Cardiac fibroblast (primary cell): ENCODE measurements at regions not wholly inside any gene's neighbourhood (a gene's known extent, or its start where the extent isn't known, plus 50 kb on each side); places are given as distances from the start of the nearest gene placed in this dataset.

ENCODE experiments used
- DNase-seq, 2 donors: peaks; one replicate each; pipeline versions ENCODE4 v3.0.0 to v3.0.0-alpha.2; 2010; ENCODE audit warnings: low read depth in 2 of 2
- H3K4me3 ChIP-seq, 2 donors: replicated peaks in 1 of 2; 1 replicate in 1 of 2; 2 replicates in 1 of 2; pipeline ENCODE4 v1.5.1; 2011; ENCODE audit warnings: low read depth in 2 of 2, low read length in 2 of 2, mild to moderate bottlenecking in 2 of 2, moderate library complexity in 1 of 2
- CTCF ChIP-seq: IDR thresholded peaks from one replicate; pipeline ENCODE4 v1.5.1; 2011; ENCODE audit warnings: low read depth, mild to moderate bottlenecking, low read length, inconsistent platforms

GRCh38 chrX:110568441-110568840, 209.8 kb downstream of the RTL9 start:
- no peak for DNase-seq
- H3K4me3 ChIP-seq, result no peak overlapping the region
- no peak for TF ChIP-seq CTCF

- TF ChIP-seq CTCF, result no peak
- peak in 1 of 2 donors; percentile 1 for DNase-seq
- H3K4me3 ChIP-seq, result no peak overlapping the region
Observed at GRCh38 chrX:110569506-110569905, 210.9 kb downstream of the RTL9 start.

GRCh38 chrX:110578270-110578669, 217.3 kb downstream of the CHRDL1 start:
- no peak for TF ChIP-seq CTCF
- no peak overlapping the region for H3K4me3 ChIP-seq
- DNase-seq, result no peak

- no peak for DNase-seq
- TF ChIP-seq CTCF, result no peak
Observed at GRCh38 chrX:110584083-110584482, 211.5 kb downstream of the CHRDL1 start.

GRCh38 chrX:110588164-110588563, 207.5 kb downstream of the CHRDL1 start:
- DNase-seq, result no peak
- no peak overlapping the region for H3K4me3 ChIP-seq
- TF ChIP-seq CTCF, result no peak

More at GRCh38 chrX:110584083-110584482, 211.5 kb downstream of the CHRDL1 start:
- no peak overlapping the region for H3K4me3 ChIP-seq

- no peak for DNase-seq
- TF ChIP-seq CTCF, result no peak
- H3K4me3 ChIP-seq, result no peak overlapping the region
Observed at GRCh38 chrX:110588853-110589252, 206.8 kb downstream of the CHRDL1 start.

- no peak overlapping the region for H3K4me3 ChIP-seq
- DNase-seq, result peak in 1 of 2 donors; percentile 0
- TF ChIP-seq CTCF, result no peak
Observed at GRCh38 chrX:110600745-110601310, 194.8 kb downstream of the CHRDL1 start.
